ENCODE measurements at regions not wholly inside any gene's neighbourhood (a gene's known extent, or its start where the extent isn't known, plus 50 kb on each side); places are given as distances from the start of the nearest gene placed in this dataset.

DNA sequence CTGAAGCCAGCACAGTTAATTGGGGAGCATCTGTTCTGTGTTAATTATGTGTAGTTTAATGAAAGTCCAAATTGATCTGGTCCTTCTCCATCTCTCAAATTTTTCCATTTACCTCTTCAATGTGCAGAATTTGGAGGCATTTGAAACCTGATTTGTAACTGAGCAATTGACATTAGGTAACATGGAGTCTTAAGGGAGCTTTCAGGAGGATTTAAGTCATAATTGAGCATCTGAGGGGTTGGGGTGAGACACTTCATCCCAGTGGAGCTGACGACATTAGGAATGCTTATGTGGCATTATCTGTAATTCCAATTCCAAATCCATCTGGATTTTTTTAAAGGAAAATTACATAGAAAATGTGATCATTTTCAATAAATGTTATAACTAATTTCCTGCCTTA, 1015.9 kb downstream of the TLE1 start:
- no TSS peak for BruUV-seq (replicated peaks)
- CTCF ChIA-PET = interaction anchor here (1.0 kb wide), 1 partner anchor 69 kb away, joined by 3 read pairs; no protein-coding TSS in a partner anchor
- no peak for FAIRE-seq

More for the DNA sequence above, 1015.9 kb downstream of the TLE1 start:
- in situ Hi-C loops (cut with MboI) = no loop called here
- TF ChIP-seq, protein P1, sequence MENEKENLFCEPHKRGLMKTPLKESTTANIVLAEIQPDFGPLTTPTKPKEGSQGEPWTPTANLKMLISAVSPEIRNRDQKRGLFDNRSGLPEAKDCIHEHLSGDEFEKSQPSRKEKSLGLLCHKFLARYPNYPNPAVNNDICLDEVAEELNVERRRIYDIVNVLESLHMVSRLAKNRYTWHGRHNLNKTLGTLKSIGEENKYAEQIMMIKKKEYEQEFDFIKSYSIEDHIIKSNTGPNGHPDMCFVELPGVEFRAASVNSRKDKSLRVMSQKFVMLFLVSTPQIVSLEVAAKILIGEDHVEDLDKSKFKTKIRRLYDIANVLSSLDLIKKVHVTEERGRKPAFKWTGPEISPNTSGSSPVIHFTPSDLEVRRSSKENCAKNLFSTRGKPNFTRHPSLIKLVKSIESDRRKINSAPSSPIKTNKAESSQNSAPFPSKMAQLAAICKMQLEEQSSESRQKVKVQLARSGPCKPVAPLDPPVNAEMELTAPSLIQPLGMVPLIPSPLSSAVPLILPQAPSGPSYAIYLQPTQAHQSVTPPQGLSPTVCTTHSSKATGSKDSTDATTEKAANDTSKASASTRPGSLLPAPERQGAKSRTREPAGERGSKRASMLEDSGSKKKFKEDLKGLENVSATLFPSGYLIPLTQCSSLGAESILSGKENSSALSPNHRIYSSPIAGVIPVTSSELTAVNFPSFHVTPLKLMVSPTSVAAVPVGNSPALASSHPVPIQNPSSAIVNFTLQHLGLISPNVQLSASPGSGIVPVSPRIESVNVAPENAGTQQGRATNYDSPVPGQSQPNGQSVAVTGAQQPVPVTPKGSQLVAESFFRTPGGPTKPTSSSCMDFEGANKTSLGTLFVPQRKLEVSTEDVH (IDR thresholded peaks at IDR 0.05; ENCODE audit: low read depth, partially characterized antibody) = no peak
- TF ChIP-seq POLR2A (IDR thresholded peaks at IDR 0.05; ENCODE audit: low read depth, low read length) = no peak
- no peak for TF ChIP-seq RCOR1 (conservative IDR thresholded peaks at IDR 0.05; ENCODE audit: low read depth, low read length)
- no peak for TF ChIP-seq RAD21 (IDR thresholded peaks at IDR 0.05; ENCODE audit: insufficient read depth, low read depth, low read length)
- no peak for TF ChIP-seq ZSCAN29 (IDR thresholded peaks at IDR 0.05)
- no peak for TF ChIP-seq MEF2A (IDR thresholded peaks at IDR 0.05; ENCODE audit: insufficient read depth, low read depth, low read length)
- TF ChIP-seq HDAC2 (IDR thresholded peaks at IDR 0.05) = no peak
- TF ChIP-seq, protein P2, sequence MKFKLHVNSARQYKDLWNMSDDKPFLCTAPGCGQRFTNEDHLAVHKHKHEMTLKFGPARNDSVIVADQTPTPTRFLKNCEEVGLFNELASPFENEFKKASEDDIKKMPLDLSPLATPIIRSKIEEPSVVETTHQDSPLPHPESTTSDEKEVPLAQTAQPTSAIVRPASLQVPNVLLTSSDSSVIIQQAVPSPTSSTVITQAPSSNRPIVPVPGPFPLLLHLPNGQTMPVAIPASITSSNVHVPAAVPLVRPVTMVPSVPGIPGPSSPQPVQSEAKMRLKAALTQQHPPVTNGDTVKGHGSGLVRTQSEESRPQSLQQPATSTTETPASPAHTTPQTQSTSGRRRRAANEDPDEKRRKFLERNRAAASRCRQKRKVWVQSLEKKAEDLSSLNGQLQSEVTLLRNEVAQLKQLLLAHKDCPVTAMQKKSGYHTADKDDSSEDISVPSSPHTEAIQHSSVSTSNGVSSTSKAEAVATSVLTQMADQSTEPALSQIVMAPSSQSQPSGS (IDR thresholded peaks at IDR 0.05; ENCODE audit: low read length) = no peak
- no peak for TF ChIP-seq CEBPB (IDR thresholded peaks at IDR 0.05; ENCODE audit: borderline replicate concordance in 1 of 2, low read depth in 2 of 2, low read length in 2 of 2)
- H3K9me3 ChIP-seq (replicated peaks; ENCODE audit: control insufficient read depth, insufficient read depth, low read length) = no peaks in the 10 kb centered on the region
- intact Hi-C loops (cut with micrococcal nuclease; ENCODE audit: unreplicated experiment) = no loop called here
- SMC1A ChIA-PET (ENCODE audit: uncharacterized antibody, unreplicated experiment) = no interaction called here
- no peaks in the 10 kb centered on the region for H4K20me1 ChIP-seq (ENCODE audit: control insufficient read depth, insufficient read depth)
- no peaks in the 10 kb centered on the region for H3K4me1 ChIP-seq (ENCODE audit: control insufficient read depth, insufficient read depth, low read length)
- H3K9ac ChIP-seq (ENCODE audit: control insufficient read depth, insufficient read depth, low read length) = no peak overlapping the region
- no peak overlapping the region for H2AFZ ChIP-seq (ENCODE audit: control insufficient read depth, low read depth, low read length)
- no peak overlapping the region for H3K27ac ChIP-seq (ENCODE audit: control insufficient read depth, insufficient read depth)
- RAD21 ChIA-PET (ENCODE audit: unreplicated experiment) = no interaction called here
- H3K27me3 ChIP-seq (replicated peaks in 1 of 2; ENCODE audit: control insufficient read depth in 2 of 2, insufficient read depth in 2 of 2, low read length in 1 of 2) = no peaks in the 10 kb centered on the region
- H3K79me2 ChIP-seq (ENCODE audit: control insufficient read depth, insufficient read depth, low read length) = no peaks in the 10 kb centered on the region
- 64% methylated on average over 1 of the region's 1 CpG for WGBS (ENCODE audit: insufficient coverage, insufficient replicate concordance, low lambda C conversion rate, missing lambda C conversion rate)
- no peaks in the 10 kb centered on the region for H3K36me3 ChIP-seq (ENCODE audit: control insufficient read depth in 2 of 2, insufficient read depth in 2 of 2, low read length in 1 of 2)
- DNase-seq (ENCODE audit: low read depth, low spot score) (no peak), ATAC-seq (no peak)
- POLR2A ChIA-PET = no interaction called here
- no peak overlapping the region for H3K4me2 ChIP-seq (ENCODE audit: control insufficient read depth, insufficient read depth)
- no peak overlapping the region for H3K4me3 ChIP-seq

Measured in GM12878 (cell line).